OCI-LY3 (cell line): ENCODE measurements at regions not wholly inside any gene's neighbourhood (a gene's known extent, or its start where the extent isn't known, plus 50 kb on each side); places are given as distances from the start of the nearest gene placed in this dataset.

Source experiments
- H2AFZ ChIP-seq: fragments of 200-600, 300-600 bp; shearing (Covaris generic); 2 replicates; pipeline ENCODE4 v1.6.0; 2014; ENCODE audit warnings: antibody characterized with exemption, low read depth, low read length
- H3K27ac ChIP-seq: fragments of 200-600, 300-600 bp; sonication (generic); 2 replicates; pipeline ENCODE4 v1.5.1; 2014; ENCODE audit warnings: mild to moderate bottlenecking, low read length, moderate library complexity, mixed read lengths
- H3K27me3 ChIP-seq: fragments of 200-600, 300-600 bp; sonication (generic); 2 replicates; pipeline ENCODE4 v1.6.1; 2014; ENCODE audit warnings: low read depth, low read length, mixed read lengths
- H3K36me3 ChIP-seq: fragments of 200-600, 300-600 bp; sonication (generic); replicated peaks from 2 replicates; pipeline ENCODE3; 2014; ENCODE audit warnings: low read depth, low read length, mixed read lengths
- H3K4me1 ChIP-seq: fragments of 300-600, 200-600 bp; sonication (generic); 2 replicates; pipeline ENCODE4 v1.6.1; 2014; ENCODE audit warnings: low read length, mixed read lengths
- H3K4me2 ChIP-seq: fragments of 200-600, 300-600 bp; sonication (generic); 2 replicates; pipeline ENCODE4 v1.6.1; 2014; ENCODE audit warnings: low read length, mixed read lengths
- H3K4me3 ChIP-seq: fragments of 300-600, 200-600 bp; sonication (generic); 2 replicates; pipeline ENCODE4 v1.5.1; 2014; ENCODE audit warnings: antibody characterized with exemption, mild to moderate bottlenecking, low read length, moderate library complexity
- H3K79me2 ChIP-seq: fragments of 300-600, 200-600 bp; shearing (Covaris generic); 2 replicates; pipeline ENCODE4 v1.6.1; 2014; ENCODE audit warnings: mild to moderate bottlenecking, low read length, mixed read lengths
- H3K9ac ChIP-seq: fragments of 300-600, 200-600 bp; shearing (Covaris generic); 2 replicates; pipeline ENCODE4 v1.6.0; 2014; ENCODE audit warnings: mild to moderate bottlenecking, low read length, moderate library complexity
- H3K9me3 ChIP-seq: fragments of 200-600, 300-600 bp; shearing (Covaris generic); 2 replicates; pipeline ENCODE4 v1.6.1; 2014; ENCODE audit warnings: low read length, mixed read lengths; ENCODE audit not compliant: insufficient read depth
- H4K20me1 ChIP-seq: fragments of 200-600, 300-600 bp; sonication (generic); 2 replicates; pipeline ENCODE4 v1.6.1; 2016; ENCODE audit warnings: low read length, mixed read lengths; ENCODE audit not compliant: insufficient read depth
- CTCF ChIP-seq: fragments of 200-600, 300-600 bp; sonication (generic); IDR thresholded peaks from 2 replicates; pipeline ENCODE4 v1.5.1; 2014; ENCODE audit warnings: antibody characterized with exemption, low read length, low read depth
- EZH2phosphoT487 ChIP-seq: fragments of 200-600 bp; shearing (Covaris generic); IDR thresholded peaks from 2 replicates; pipeline ENCODE4 v1.6.1; 2018; ENCODE audit warnings: antibody characterized with exemption, mixed run types, low read depth

DNA sequence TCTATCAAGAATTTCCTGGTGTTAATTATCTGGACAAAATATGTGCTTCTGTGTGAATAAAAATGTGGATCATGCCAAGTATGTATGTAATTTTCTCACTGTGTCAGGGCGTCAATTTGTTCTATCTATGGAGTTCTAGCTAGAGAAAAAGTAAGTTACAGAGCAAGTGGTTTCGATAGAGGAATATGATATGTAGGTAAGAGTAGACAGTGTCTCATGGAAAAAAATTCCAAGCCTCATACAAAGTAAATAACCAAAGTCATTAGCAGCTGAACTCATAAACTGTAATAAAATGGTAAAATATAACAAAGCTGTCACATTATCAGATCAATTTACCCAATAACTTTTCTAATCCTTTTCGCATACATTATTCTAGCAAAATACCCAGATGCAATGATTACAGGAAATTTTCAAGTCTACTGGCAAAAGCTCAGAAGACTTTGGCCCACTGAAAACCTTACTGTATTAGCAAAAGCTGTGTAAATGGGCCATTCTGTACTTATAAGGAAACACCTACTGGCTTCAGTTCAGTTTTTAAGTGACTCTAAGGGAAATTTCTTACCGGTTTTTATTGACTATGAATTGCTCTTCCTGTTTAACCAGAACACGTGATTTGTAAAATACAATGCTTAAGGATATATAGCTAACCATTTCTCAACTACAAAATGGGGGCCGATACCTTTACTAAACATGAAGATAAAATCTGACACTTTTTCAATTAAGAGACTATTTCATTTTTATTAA, 121.0 kb upstream of the ARSJ start:
- Histone ChIP-seq H3K4me2 (no peak overlapping the region), H3K27ac (no peak overlapping the region), H3K9me3 (no peaks in the 10 kb centered on the region), H4K20me1 (no peaks in the 10 kb centered on the region), H3K79me2 (no peaks in the 10 kb centered on the region), H3K27me3 (no peaks in the 10 kb centered on the region), H3K4me3 (no peak overlapping the region), H3K4me1 (no peaks in the 10 kb centered on the region), H2AFZ (no peak overlapping the region), H3K36me3 (no peaks in the 10 kb centered on the region), H3K9ac (no peak overlapping the region)
- TF ChIP-seq EZH2phosphoT487 = no peak
- TF ChIP-seq CTCF = no peak

DNA sequence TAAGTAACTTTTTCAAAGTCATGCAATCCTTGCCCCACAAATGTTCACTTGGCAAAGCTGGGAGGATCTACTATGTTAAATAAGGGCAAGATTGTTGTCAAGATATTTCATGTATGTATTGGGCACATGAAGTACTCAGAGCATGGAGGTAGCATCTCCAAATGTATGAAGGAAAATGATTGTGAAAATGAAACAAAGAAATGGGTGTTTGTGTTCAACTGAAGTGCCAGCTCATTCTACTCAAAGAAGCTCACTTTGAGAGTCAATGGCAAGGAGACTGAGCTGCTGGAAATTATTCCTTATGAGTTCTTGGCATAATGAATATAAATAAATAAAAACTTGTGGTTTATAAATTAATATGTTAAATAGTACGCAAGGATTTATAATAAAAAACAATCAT, 124.5 kb upstream of the ARSJ start:
- TF ChIP-seq EZH2phosphoT487 (no peak), CTCF (no peak)
- Histone ChIP-seq H3K9me3 (no peaks in the 10 kb centered on the region), H3K4me2 (no peak overlapping the region), H3K36me3 (no peaks in the 10 kb centered on the region), H4K20me1 (no peaks in the 10 kb centered on the region), H2AFZ (peak overlapping the region; percentile 13; the same call in 1 of the 2 replicates), H3K27me3 (no peaks in the 10 kb centered on the region), H3K79me2 (no peaks in the 10 kb centered on the region), H3K4me1 (peaks cover 10% of the 10 kb centered on the region), H3K27ac (no peak overlapping the region), H3K4me3 (no peak overlapping the region), H3K9ac (no peak overlapping the region)

GRCh38 chr4:114108869-114109268, 129.4 kb upstream of the ARSJ start:
- H3K27me3 ChIP-seq = no peaks in the 10 kb centered on the region
- no peak overlapping the region for H3K27ac ChIP-seq
- no peak overlapping the region for H2AFZ ChIP-seq
- H3K4me1 ChIP-seq = peaks cover 15% of the 10 kb centered on the region
- no peak overlapping the region for H3K9ac ChIP-seq
- H3K9me3 ChIP-seq = no peaks in the 10 kb centered on the region
- H4K20me1 ChIP-seq = no peaks in the 10 kb centered on the region
- TF ChIP-seq EZH2phosphoT487 = no peak
- H3K36me3 ChIP-seq = no peaks in the 10 kb centered on the region
- no peaks in the 10 kb centered on the region for H3K79me2 ChIP-seq
- H3K4me3 ChIP-seq = 0 out of 2 replicates have a peak overlapping the region, but pooled peaks have one; percentile 20
- H3K4me2 ChIP-seq = peak overlapping the region; percentile 53

GRCh38 chr4:114109776-114110175, 130.3 kb upstream of the ARSJ start:
- no peak overlapping the region for H3K4me2 ChIP-seq
- no peak for TF ChIP-seq EZH2phosphoT487
- TF ChIP-seq CTCF = no peak
- no peaks in the 10 kb centered on the region for H3K9me3 ChIP-seq
- H3K4me1 ChIP-seq = peaks cover 15% of the 10 kb centered on the region
- no peaks in the 10 kb centered on the region for H3K36me3 ChIP-seq
- no peak overlapping the region for H3K9ac ChIP-seq
- H3K4me3 ChIP-seq = no peak overlapping the region
- H3K79me2 ChIP-seq = no peaks in the 10 kb centered on the region
- H3K27me3 ChIP-seq = no peaks in the 10 kb centered on the region
- no peak overlapping the region for H2AFZ ChIP-seq
- H3K27ac ChIP-seq = no peak overlapping the region
- H4K20me1 ChIP-seq = no peaks in the 10 kb centered on the region
